Glomerular visceral epithelial cell (primary cell): ENCODE measurements at regions not wholly inside any gene's neighbourhood (a gene's known extent, or its start where the extent isn't known, plus 50 kb on each side); places are given as distances from the start of the nearest gene placed in this dataset.
A peak's percentile ranks its signal among the peaks of the same experiment; 100 is the strongest.
"Not testable (repeated sequence)": the region's sequence is repeated elsewhere in the genome, so short reads cannot be mapped to it uniquely, and the experiment has no call there.

ENCODE experiments used
- DNase-seq: peaks from one replicate; pipeline ENCODE4 v3.0.0-alpha.2; 2016; ENCODE audit errors: extremely low spot score

DNA sequence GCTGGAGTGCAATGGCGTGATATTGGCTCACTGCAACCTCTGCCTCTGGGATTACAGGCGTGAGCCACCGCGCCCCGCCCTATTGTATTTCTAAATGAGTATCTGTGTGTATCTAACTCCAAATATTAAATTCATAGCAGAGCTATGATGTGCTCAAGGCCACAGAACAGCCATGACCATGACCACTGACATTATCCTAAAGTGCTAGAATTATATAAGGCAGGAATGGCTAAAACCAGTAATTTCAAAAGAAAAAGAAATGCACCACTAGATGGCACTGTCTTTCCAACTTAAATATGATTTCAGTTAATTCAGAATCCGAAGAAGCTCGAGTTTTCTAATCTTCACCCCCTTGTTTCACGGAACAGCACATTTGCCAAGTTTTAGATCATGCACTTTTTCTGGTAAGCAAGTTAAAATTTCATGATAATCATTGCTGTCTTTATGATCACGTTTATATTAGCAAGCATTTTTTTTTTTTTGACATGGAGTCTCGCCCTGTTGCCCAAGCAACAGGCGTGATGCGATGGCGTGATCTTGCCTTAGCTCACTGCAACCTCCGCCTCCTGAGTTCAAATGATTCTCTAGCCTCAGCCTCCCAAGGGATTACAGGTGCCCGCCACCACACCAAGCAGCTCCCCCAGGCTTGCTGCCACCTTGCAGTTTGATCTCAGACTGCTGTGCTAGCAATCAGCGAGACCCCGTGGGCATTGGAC, 65.3 kb downstream of the OR13A1 start:
- peak; percentile 43 for DNase-seq

DNA sequence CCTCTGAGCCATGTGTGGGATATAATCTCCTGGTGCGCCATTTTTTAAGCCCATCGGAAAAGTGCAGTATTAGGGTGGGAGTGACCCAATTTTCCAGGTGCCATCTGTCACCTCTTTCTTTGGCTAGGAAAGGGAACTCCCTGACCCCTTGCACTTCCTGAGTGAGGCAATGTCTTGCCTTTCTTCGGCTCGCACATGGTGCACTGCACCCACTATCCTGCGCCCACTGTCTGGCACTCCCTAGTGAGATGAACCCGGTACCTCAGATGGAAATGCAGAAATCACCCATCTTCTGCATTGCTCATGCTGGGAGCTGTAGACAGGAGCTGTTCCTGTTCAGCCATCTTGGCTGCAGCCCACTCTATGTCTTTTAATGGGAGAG, 64.7 kb downstream of the OR13A1 start:
- not testable (repeated sequence) for DNase-seq
